CD14-positive monocyte (primary cell): ENCODE measurements at regions not wholly inside any gene's neighbourhood (a gene's known extent, or its start where the extent isn't known, plus 50 kb on each side); places are given as distances from the start of the nearest gene placed in this dataset.

Source experiments
- DNase-seq, 3 donors: peaks; one replicate each; pipeline ENCODE4 v3.0.0-alpha.2; 2011 to 2022
- H2AFZ ChIP-seq: 2 replicates; pipeline ENCODE4 v1.6.0; 2012; ENCODE audit warnings: mild to moderate bottlenecking, low read depth, low read length, inconsistent platforms; ENCODE audit not compliant: insufficient read depth, poor library complexity, severe bottlenecking
- H3K27ac ChIP-seq, 2 donors: 1 replicate in 1 of 2; 2 replicates in 1 of 2; pipeline ENCODE4 v1.5.1; 2012 to 2013; ENCODE audit warnings: low read length in 2 of 2, control low read depth in 1 of 2, inconsistent platforms in 1 of 2, low read depth in 1 of 2, mild to moderate bottlenecking in 1 of 2
- H3K27me3 ChIP-seq, 2 donors: one replicate each; pipeline versions ENCODE4 v1.6.0 to v1.6.1; 2011 to 2013; ENCODE audit warnings: low read length in 2 of 2; ENCODE audit not compliant: control insufficient read depth in 2 of 2, insufficient read depth in 2 of 2
- H3K36me3 ChIP-seq, 2 donors: replicated peaks in 1 of 2; 1 replicate in 1 of 2; 2 replicates in 1 of 2; pipeline versions ENCODE4 v1.5.1 to v1.6.1; 2012 to 2013; ENCODE audit warnings: low read length in 2 of 2, control low read depth in 1 of 2, inconsistent platforms in 1 of 2, mild to moderate bottlenecking in 1 of 2; ENCODE audit not compliant: insufficient read depth in 2 of 2, control insufficient read depth in 1 of 2
- H3K4me1 ChIP-seq, 2 donors: 1 replicate in 1 of 2; 2 replicates in 1 of 2; pipeline versions ENCODE4 v1.5.1 to v1.6.1; 2012 to 2013; ENCODE audit warnings: low read length in 2 of 2, control low read depth in 1 of 2, inconsistent platforms in 1 of 2, mild to moderate bottlenecking in 1 of 2, moderate library complexity in 1 of 2; ENCODE audit not compliant: insufficient read depth in 2 of 2, control insufficient read depth in 1 of 2
- H3K4me2 ChIP-seq: replicated peaks from 2 replicates; pipeline ENCODE3; 2012; ENCODE audit warnings: low read length, moderate library complexity, mild to moderate bottlenecking; ENCODE audit not compliant: poor library complexity, severe bottlenecking; ENCODE audit errors: extremely low read depth
- H3K4me3 ChIP-seq, 3 experiments: fragments of 200-600 bp in 1 of 3; sonication (generic) in 1 of 3; replicated peaks in 1 of 3; 1 replicate in 2 of 3; 2 replicates in 1 of 3; pipeline ENCODE4 v1.5.1; 2011 to 2013; ENCODE audit warnings: low read length in 3 of 3, mild to moderate bottlenecking in 3 of 3, control low read depth in 2 of 3, low read depth in 2 of 3, inconsistent platforms in 1 of 3, moderate library complexity in 1 of 3
- H3K79me2 ChIP-seq: 2 replicates; pipeline ENCODE4 v1.6.0; 2012; ENCODE audit warnings: mild to moderate bottlenecking, control low read depth, inconsistent platforms, low read length, moderate library complexity; ENCODE audit not compliant: insufficient read depth
- H3K9ac ChIP-seq: 2 replicates; pipeline ENCODE4 v1.6.0; 2017; ENCODE audit warnings: low read length, mild to moderate bottlenecking; ENCODE audit not compliant: insufficient read depth, poor library complexity, severe bottlenecking
- H3K9me3 ChIP-seq, 2 donors: replicated peaks in 1 of 2; 1 replicate in 1 of 2; 2 replicates in 1 of 2; pipeline versions ENCODE4 v1.5.1 to v1.6.1; 2012 to 2013; ENCODE audit warnings: low read length in 2 of 2, control low read depth in 1 of 2; ENCODE audit not compliant: control insufficient read depth in 1 of 2, insufficient read depth in 1 of 2
- H4K20me1 ChIP-seq: 2 replicates; pipeline ENCODE4 v1.6.0; 2012; ENCODE audit warnings: mild to moderate bottlenecking, low read length, control low read depth, moderate library complexity; ENCODE audit not compliant: insufficient read depth
- H3K27ac Mint-ChIP-seq, 7 donors: one replicate each; pipeline ENCODE4 v1.8.0; 2020; ENCODE audit warnings: mild to moderate bottlenecking in 7 of 7, mixed read lengths in 7 of 7, moderate library complexity in 6 of 7, inconsistent platforms in 2 of 7
- H3K27me3 Mint-ChIP-seq, 3 donors: one replicate each; pipeline ENCODE4 v1.8.0; 2021 to 2022; ENCODE audit warnings: low read depth in 3 of 3, mild to moderate bottlenecking in 3 of 3, mixed read lengths in 3 of 3, moderate library complexity in 3 of 3, inconsistent platforms in 1 of 3
- H3K36me3 Mint-ChIP-seq, 2 donors: one replicate each; pipeline ENCODE4 v1.8.0; 2020; ENCODE audit warnings: mixed read lengths in 2 of 2, inconsistent platforms in 1 of 2, mild to moderate bottlenecking in 1 of 2
- H3K4me1 Mint-ChIP-seq: one replicate; pipeline ENCODE4 v1.8.0; 2020; ENCODE audit warnings: mild to moderate bottlenecking, mixed read lengths
- H3K4me3 Mint-ChIP-seq, 2 donors: one replicate each; pipeline ENCODE4 v1.8.0; 2020; ENCODE audit warnings: mild to moderate bottlenecking in 2 of 2, mixed read lengths in 2 of 2, moderate library complexity in 1 of 2
- H3K9me3 Mint-ChIP-seq, 7 donors: one replicate each; pipeline ENCODE4 v1.8.0; 2020 to 2022; ENCODE audit warnings: mixed read lengths in 7 of 7, mild to moderate bottlenecking in 6 of 7, moderate library complexity in 6 of 7, inconsistent platforms in 2 of 7
- WGBS: methylation state at CpG from one replicate; pipeline ENCODE4 v1.1.5; 2013; ENCODE audit warnings: missing lambda C conversion rate; ENCODE audit not compliant: insufficient coverage; 5-methylcytosine and 5-hydroxymethylcytosine counted together
- intact Hi-C, 2 donors: fragments of 100-400 bp; cut with micrococcal nuclease; formaldehyde crosslinking; loops; one replicate each; pipeline versions ENCODE4 v1.15.0 to v1.15.1; 2023
- TF ChIP-seq, protein P1 (sequence below): fragments of 200-600 bp; IDR thresholded peaks from one replicate; pipeline ENCODE4 v1.8.0; 2022; ENCODE audit warnings: antibody characterized with exemption, mild to moderate bottlenecking

DNA sequence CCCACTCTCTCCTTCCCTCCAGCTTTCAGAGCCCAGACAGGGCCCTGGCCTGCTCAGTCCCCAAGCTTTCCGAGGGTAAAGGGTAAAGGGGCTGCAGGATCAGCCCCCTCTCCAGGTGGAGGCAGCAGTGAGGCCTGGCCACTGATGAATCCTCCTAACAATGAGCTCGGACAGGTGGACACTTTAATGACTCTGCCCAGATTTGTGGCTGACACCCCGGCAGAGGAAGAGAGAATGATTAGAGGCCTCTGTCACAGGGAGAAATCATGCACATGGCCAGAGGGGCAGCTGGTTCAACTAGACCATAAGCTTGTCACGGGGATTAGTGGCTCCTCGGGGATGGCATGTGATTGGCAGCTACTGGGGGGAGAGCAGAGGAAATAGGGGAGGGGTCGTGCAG, 587.5 kb upstream of the B3GAT1 start:
- Histone ChIP-seq H3K9me3 (no peaks in the 10 kb centered on the region), H3K4me2 (no peak overlapping the region), H3K9ac (no peak overlapping the region), H2AFZ (no peak overlapping the region), H4K20me1 (no peaks in the 10 kb centered on the region), H3K27ac (no peak overlapping the region), H3K4me1 (no peaks in the 10 kb centered on the region), H3K36me3 (no peaks in the 10 kb centered on the region), H3K4me3 (no peak overlapping the region), H3K27me3 (no peaks in the 10 kb centered on the region), H3K79me2 (no peaks in the 10 kb centered on the region)
- Mint-ChIP-seq H3K4me1 (no peaks in the 10 kb centered on the region), H3K4me3 (no peak overlapping the region), H3K36me3 (no peaks in the 10 kb centered on the region), H3K9me3 (peaks cover 0 to 9% (median 0%) of the 10 kb centered on the region in 7 donors), H3K27ac (no peak overlapping the region), H3K27me3 (peaks cover 0 to 2% (median 2%) of the 10 kb centered on the region in 3 donors)
- TF ChIP-seq, protein P1, sequence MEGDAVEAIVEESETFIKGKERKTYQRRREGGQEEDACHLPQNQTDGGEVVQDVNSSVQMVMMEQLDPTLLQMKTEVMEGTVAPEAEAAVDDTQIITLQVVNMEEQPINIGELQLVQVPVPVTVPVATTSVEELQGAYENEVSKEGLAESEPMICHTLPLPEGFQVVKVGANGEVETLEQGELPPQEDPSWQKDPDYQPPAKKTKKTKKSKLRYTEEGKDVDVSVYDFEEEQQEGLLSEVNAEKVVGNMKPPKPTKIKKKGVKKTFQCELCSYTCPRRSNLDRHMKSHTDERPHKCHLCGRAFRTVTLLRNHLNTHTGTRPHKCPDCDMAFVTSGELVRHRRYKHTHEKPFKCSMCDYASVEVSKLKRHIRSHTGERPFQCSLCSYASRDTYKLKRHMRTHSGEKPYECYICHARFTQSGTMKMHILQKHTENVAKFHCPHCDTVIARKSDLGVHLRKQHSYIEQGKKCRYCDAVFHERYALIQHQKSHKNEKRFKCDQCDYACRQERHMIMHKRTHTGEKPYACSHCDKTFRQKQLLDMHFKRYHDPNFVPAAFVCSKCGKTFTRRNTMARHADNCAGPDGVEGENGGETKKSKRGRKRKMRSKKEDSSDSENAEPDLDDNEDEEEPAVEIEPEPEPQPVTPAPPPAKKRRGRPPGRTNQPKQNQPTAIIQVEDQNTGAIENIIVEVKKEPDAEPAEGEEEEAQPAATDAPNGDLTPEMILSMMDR, result no peak
- 33% methylated on average over 5 of the region's 6 CpGs for WGBS
- intact Hi-C loops, result no loop called here
- DNase-seq, result no peak

DNA sequence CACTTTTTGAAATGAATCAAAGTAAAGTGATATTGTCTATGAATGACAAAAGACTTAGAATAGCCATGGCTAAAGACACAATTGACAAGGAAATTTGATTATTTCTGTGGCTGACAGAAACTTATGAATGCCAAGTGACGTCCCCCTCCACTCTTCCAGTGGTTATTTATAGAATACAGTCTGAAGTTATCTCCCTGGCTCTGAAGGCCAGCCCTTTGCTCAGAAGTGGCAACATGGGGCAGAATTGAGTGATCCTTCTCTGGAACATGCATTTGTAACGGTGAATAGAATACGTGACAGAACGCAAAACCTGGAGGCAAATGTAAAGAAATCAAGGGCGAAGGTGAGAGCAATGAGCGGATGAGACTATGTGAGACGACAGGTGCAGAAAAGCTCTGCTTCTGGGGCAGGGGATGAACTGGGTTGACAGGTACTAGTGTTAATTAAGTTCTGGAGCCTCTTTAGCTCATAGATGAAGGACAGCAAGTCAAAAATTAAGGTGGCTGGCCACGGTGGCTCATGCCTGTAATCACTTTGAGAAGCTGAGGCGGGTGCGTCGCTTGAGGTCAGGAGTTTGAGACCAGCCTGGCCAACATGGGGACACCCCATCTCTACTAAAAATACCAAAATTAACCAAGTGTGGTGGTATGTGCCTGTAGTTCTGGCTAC, 585.7 kb upstream of the B3GAT1 start:
- Mint-ChIP-seq H3K9me3 (peaks cover 0 to 9% (median 0%) of the 10 kb centered on the region in 7 donors), H3K27ac (no peak overlapping the region), H3K36me3 (no peaks in the 10 kb centered on the region), H3K4me3 (no peak overlapping the region), H3K4me1 (no peaks in the 10 kb centered on the region), H3K27me3 (peaks cover 0 to 2% (median 2%) of the 10 kb centered on the region in 3 donors)
- Histone ChIP-seq H3K4me3 (no peak overlapping the region), H3K79me2 (no peaks in the 10 kb centered on the region), H3K9ac (no peak overlapping the region), H3K36me3 (no peaks in the 10 kb centered on the region), H2AFZ (no peak overlapping the region), H3K27ac (no peak overlapping the region), H3K27me3 (no peaks in the 10 kb centered on the region), H4K20me1 (no peaks in the 10 kb centered on the region), H3K4me1 (no peaks in the 10 kb centered on the region), H3K4me2 (no peak overlapping the region), H3K9me3 (no peaks in the 10 kb centered on the region)
- intact Hi-C loops, result no loop called here
- WGBS, result 89% methylated on average over 7 of the region's 11 CpGs
- DNase-seq, result no peak
- TF ChIP-seq, protein P1, result no peak
